NCI-H1092 (cell line): ENCODE measurements at regions not wholly inside any gene's neighbourhood (a gene's known extent, or its start where the extent isn't known, plus 50 kb on each side); places are given as distances from the start of the nearest gene placed in this dataset.
"Not testable (repeated sequence)": the region's sequence is repeated elsewhere in the genome, so short reads cannot be mapped to it uniquely, and the experiment has no call there.

ENCODE experiments used
- DNase-seq: peaks from one replicate; lab custom pipeline; 2025; lab: John Stamatoyannopoulos, UW

GRCh38 chr7:113593455-113593854 lies 325.4 kb downstream of the PPP1R3A start:
- DNase-seq = not testable (repeated sequence)

GRCh38 chr7:113592924-113593323 lies 325.9 kb downstream of the PPP1R3A start:
- not testable (repeated sequence) for DNase-seq

- DNase-seq = no peak
These were observed 336.3 kb downstream of the PPP1R3A start for GRCh38 chr7:113582471-113582870.

GRCh38 chr7:113563257-113563656 lies 355.6 kb downstream of the PPP1R3A start:
- not testable (repeated sequence) for DNase-seq

DNA sequence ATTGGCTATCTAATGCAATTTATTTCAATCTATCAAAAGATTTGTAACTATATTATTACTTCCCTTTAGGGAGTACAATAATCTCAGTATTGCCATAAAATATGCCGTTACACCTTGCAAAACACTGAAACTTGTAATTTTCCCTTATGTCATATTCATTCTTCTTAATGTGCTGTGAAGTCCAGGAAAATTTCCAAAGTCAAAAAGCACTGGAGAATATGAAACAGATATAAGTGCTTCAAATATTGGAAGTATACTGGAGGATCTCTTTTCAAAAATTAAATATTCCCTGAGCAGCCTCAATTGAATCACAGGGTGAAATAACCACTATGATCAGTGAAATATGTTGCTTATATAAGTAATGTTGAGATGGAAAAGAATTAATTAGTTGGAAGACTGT lies 356.0 kb downstream of the PPP1R3A start:
- DNase-seq = no peak

- no peak for DNase-seq
These were observed 356.6 kb downstream of the PPP1R3A start for GRCh38 chr7:113562242-113562641.

DNA sequence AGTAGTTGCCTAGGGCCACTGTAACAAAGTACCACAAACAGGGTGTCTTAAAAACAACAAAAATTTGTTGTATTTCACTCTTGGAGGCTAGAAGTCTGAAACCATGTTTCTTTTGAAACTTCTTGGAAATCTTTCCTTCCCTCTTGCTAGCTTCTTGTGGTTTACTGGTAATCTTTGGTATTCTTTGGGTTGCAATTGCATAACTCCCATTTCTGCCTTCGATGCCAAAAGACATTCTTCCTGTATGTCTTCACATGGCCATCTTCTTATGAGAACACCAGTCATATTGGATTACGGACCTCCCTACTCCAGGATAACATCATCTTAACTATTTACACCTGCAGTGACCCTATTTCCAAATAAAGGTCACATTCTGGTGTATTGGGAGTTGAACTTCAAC lies 357.4 kb downstream of the PPP1R3A start:
- no peak for DNase-seq

DNA sequence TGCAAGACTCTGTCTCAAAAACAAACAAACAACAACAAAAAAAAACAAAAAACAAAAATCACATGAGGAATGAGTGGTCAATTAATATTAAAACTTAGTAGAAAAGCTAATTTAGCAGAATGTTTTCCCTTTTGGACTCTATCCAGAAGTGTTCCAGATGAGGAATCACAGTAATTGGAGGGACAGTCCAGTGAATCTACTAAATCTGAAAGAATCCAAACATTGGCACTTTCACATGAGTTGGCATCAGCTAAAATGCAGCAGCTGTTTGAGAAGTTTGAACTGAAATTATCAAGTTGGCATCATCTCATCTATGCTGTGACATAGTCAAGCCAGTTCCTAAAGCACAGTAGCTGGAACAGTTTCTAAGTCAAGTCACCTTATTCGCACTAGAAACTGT lies 367.8 kb downstream of the PPP1R3A start:
- DNase-seq = no peak

DNA sequence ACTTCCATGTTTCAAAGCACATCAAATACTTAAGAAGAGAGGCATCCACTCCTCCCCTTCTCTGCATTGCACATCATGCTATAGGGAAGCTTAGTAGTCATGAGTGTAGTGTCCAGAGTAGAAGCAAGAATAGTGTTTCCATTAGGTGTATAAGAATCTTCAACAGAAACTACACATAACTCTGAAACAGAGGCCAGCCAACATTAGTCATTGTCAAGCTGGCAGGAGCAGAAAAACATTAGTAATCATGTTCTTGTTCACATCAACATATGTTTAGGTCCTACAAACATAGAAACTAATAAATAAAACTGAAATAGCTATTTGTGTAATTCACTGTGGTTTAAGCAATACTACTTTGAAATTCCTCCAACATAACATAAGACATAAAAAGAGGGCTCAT lies 370.2 kb downstream of the PPP1R3A start:
- DNase-seq = no peak

DNA sequence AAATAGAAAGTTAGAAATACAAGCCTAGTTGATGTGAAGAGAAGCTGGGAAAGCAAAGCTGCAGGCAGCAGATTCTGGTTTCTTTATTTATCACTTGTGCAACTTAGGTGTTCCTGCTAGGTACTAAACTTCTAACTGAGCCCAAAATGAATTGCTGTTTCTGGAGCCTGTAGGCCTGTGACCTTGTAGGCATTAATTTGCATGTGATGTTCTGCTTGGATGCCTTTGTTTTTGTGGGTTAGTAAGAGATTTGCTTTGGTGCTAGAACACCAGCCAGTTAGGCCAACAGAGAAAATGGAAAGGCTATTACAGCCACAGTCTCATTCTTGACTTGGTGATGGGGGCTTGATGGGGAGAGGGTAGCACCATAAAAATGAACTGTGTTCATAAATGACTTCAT lies 370.7 kb downstream of the PPP1R3A start:
- no peak for DNase-seq

GRCh38 chr7:113521468-113521867 lies 397.3 kb downstream of the PPP1R3A start:
- no peak for DNase-seq

- no peak for DNase-seq
These were observed 399.3 kb downstream of the PPP1R3A start for GRCh38 chr7:113519472-113519871.

DNA sequence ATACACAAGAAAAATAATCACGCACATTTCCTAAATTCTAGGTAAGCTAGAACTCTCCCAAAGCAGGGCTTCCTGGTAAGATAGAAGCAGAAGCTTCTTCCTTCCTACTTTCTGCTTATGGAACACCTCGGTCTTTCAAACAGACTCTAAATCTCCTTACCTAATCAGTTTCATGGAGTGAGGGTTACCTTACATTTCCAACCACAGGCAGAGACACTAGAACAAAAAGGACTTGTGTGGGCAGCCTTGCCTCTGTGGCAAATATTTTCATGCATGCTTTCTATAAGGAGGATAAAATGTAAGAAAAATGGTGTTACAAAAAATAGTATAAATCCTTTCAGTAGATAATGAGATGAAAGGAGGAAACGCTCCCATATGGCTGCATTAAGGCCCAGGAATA lies 386.3 kb upstream of the SMIM30 start:
- no peak for DNase-seq

- no peak for DNase-seq
These were observed 385.8 kb upstream of the SMIM30 start for GRCh38 chr7:113504142-113504541.

- not testable (repeated sequence) for DNase-seq
These were observed 378.2 kb upstream of the SMIM30 start for GRCh38 chr7:113496586-113496985.

- not testable (repeated sequence) for DNase-seq
These were observed 376.6 kb upstream of the SMIM30 start for GRCh38 chr7:113494797-113495566.

GRCh38 chr7:113491305-113491704 lies 373.0 kb upstream of the SMIM30 start:
- no peak for DNase-seq

- DNase-seq = no peak
These were observed 369.8 kb upstream of the SMIM30 start for GRCh38 chr7:113487925-113488731.

- no peak for DNase-seq
These were observed 368.2 kb upstream of the SMIM30 start for GRCh38 chr7:113486548-113486947.

DNA sequence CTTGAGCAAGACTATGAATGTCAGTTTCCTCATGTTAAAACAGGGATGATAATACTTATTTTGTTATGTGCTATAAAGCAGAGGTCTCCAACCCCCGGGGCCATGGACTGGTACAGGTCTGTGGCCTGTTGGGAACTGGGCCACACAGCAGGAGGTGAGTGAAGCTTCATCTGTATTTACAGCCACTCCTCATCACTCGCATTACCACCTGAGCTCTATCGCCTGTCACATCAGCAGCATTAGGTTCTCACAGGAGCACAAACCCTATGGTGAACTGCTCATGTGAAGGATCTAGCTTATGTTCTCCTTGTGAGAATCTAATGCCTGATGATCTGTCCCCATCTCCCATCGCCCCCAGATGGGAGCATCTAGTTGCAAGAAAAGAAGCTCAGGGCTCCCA lies 365.3 kb upstream of the SMIM30 start:
- DNase-seq = no peak

DNA sequence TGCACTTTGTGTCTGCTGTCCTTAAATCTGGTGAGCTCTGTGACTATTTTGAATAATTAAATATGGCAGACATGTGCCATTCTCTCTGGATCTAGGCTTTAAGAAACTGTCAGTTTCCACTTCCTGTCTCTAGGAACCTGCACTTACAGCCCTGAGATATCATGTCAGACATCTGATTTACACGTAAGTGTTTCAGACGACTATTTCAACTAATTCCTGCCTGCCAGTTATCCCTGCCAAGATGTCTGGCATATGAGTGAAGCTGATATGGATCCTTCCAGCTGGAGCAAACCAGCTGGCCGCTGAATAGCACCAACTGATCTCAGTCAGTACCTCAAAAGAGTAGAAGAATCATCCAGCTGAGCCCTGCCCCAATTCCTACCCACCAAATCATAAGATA lies 362.2 kb upstream of the SMIM30 start:
- DNase-seq = no peak

GRCh38 chr7:113464096-113464855 lies 345.9 kb upstream of the SMIM30 start:
- no peak for DNase-seq

GRCh38 chr7:113460067-113460466 lies 341.7 kb upstream of the SMIM30 start:
- DNase-seq = no peak
